ENCODE measurements at regions not wholly inside any gene's neighbourhood (a gene's known extent, or its start where the extent isn't known, plus 50 kb on each side); places are given as distances from the start of the nearest gene placed in this dataset.

DNA sequence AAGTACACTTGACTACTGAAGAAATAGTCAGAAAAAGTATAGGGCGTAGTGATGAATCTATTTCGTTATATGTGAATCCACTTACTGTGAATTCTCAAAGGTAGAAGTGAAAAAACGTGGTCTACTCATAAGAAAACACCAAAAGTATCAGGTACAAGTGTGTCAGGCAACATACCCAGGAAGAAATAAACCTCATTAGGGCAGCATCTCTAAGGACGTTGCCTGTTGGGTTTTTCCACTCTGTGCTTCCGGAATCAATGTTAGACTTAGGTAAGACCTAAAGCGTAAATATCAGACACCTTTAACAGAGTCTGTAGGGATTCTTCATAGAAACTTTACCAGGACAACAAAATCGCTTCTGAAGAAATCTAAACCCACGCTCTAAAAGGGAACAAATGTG, 607.2 kb upstream of the EPHA7 start:
- Histone ChIP-seq H3K9me3 (ENCODE audit: low read length) (peaks cover 33% of the 10 kb centered on the region), H3K79me2 (ENCODE audit: low read length) (no peaks in the 10 kb centered on the region), H4K20me1 (ENCODE audit: insufficient read depth, low read depth, low read length) (no peaks in the 10 kb centered on the region), H3K36me3 (ENCODE audit: insufficient read depth, low read length) (no peaks in the 10 kb centered on the region), H2AFZ (ENCODE audit: low read length) (no peak overlapping the region), H3K4me2 (ENCODE audit: low read depth, low read length, poor library complexity, severe bottlenecking) (no peak overlapping the region), H3K9me2 (replicated peaks; ENCODE audit: insufficient read depth, low read length) (no peaks in the 10 kb centered on the region), H3K4me1 (ENCODE audit: low read length) (no peaks in the 10 kb centered on the region), H3K27ac (ENCODE audit: low read length) (no peak overlapping the region), H3K4me3 (ENCODE audit: low read length) (no peak overlapping the region), H3K27me3 (ENCODE audit: low read length) (no peaks in the 10 kb centered on the region), H3K9ac (ENCODE audit: low read length) (no peak overlapping the region)
- no peak for DNase-seq

DNA sequence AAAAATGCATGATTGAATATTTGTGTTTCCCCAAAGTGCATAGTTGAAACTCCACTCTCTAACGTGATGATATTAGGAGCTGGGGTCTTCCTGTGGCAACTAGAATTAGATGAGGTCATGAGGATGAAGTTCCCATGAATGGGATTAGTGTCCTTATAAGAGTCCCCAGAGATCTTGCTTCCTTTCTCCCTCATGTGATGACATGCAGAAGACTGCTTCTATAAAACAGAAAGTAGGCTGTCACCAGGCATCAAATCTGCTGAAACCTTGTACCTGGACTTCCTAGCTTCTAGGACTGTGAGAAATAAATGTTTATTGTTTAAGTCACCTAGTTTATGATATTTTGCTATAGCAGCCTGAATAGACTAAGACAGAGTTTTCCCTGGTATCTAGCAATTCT, 586.5 kb upstream of the EPHA7 start:
- H2AFZ ChIP-seq (ENCODE audit: low read length), result no peak overlapping the region
- DNase-seq, result no peak
- H3K79me2 ChIP-seq (ENCODE audit: low read length), result no peaks in the 10 kb centered on the region
- H4K20me1 ChIP-seq (ENCODE audit: insufficient read depth, low read depth, low read length), result no peaks in the 10 kb centered on the region
- no peaks in the 10 kb centered on the region for H3K4me1 ChIP-seq (ENCODE audit: low read length)
- H3K36me3 ChIP-seq (ENCODE audit: insufficient read depth, low read length), result no peaks in the 10 kb centered on the region
- H3K4me2 ChIP-seq (ENCODE audit: low read depth, low read length, poor library complexity, severe bottlenecking), result no peak overlapping the region
- no peaks in the 10 kb centered on the region for H3K27me3 ChIP-seq (ENCODE audit: low read length)
- no peak overlapping the region for H3K27ac ChIP-seq (ENCODE audit: low read length)
- H3K9me2 ChIP-seq (replicated peaks; ENCODE audit: insufficient read depth, low read length), result no peaks in the 10 kb centered on the region
- peaks cover 28% of the 10 kb centered on the region for H3K9me3 ChIP-seq (ENCODE audit: low read length)
- no peak overlapping the region for H3K9ac ChIP-seq (ENCODE audit: low read length)
- H3K4me3 ChIP-seq (ENCODE audit: low read length), result no peak overlapping the region

DNA sequence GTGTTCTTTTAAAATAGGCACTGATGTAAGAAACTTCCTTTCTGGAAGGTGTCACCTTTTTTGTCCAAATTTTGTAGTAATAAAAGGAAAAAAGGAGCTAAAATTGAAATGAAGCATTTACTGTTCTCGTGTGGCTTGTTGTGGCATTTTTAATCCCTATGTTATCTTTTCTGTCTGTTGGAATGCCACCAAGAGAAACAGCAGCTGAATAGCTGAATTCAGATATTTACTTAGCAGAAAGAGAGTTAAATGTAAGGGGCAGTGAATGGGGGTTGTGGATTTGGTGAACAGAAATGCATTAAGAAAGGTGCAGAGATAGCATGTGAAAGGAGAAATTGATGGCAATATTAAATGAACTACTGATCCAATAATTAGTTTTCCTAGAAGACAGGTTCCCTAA, 573.6 kb upstream of the EPHA7 start:
- no peaks in the 10 kb centered on the region for H3K36me3 ChIP-seq (ENCODE audit: insufficient read depth, low read length)
- no peaks in the 10 kb centered on the region for H3K79me2 ChIP-seq (ENCODE audit: low read length)
- H3K4me3 ChIP-seq (ENCODE audit: low read length), result no peak overlapping the region
- no peaks in the 10 kb centered on the region for H3K9me2 ChIP-seq (replicated peaks; ENCODE audit: insufficient read depth, low read length)
- no peak overlapping the region for H3K9ac ChIP-seq (ENCODE audit: low read length)
- H3K27me3 ChIP-seq (ENCODE audit: low read length), result no peaks in the 10 kb centered on the region
- H3K9me3 ChIP-seq (ENCODE audit: low read length), result peaks cover 21% of the 10 kb centered on the region
- no peaks in the 10 kb centered on the region for H4K20me1 ChIP-seq (ENCODE audit: insufficient read depth, low read depth, low read length)
- no peak overlapping the region for H2AFZ ChIP-seq (ENCODE audit: low read length)
- H3K4me2 ChIP-seq (ENCODE audit: low read depth, low read length, poor library complexity, severe bottlenecking), result no peak overlapping the region
- no peak overlapping the region for H3K27ac ChIP-seq (ENCODE audit: low read length)
- no peaks in the 10 kb centered on the region for H3K4me1 ChIP-seq (ENCODE audit: low read length)
- DNase-seq, result no peak

DNA sequence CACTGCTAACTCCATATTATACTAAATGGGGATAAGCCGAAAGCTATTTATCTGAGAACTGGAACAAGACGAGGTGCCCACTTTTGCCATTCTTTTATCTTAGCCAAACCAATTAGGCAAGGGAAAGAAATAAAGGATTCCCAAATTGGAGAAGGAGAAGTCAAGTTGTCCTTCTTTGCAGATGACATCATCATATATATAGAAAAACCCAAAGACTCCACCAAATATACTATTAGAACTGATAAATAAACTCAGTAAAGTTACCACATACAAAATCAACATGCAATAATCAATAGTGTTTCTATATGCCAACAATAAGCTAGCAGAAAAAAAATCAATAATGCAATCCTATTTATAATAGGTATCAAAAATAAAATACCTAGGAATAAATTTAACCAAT, 570.3 kb upstream of the EPHA7 start:
- H3K27ac ChIP-seq (ENCODE audit: low read length), result no peak overlapping the region
- no peak overlapping the region for H2AFZ ChIP-seq (ENCODE audit: low read length)
- no peak overlapping the region for H3K9ac ChIP-seq (ENCODE audit: low read length)
- no peaks in the 10 kb centered on the region for H3K9me2 ChIP-seq (replicated peaks; ENCODE audit: insufficient read depth, low read length)
- H3K4me3 ChIP-seq (ENCODE audit: low read length), result no peak overlapping the region
- no peaks in the 10 kb centered on the region for H3K79me2 ChIP-seq (ENCODE audit: low read length)
- H3K4me2 ChIP-seq (ENCODE audit: low read depth, low read length, poor library complexity, severe bottlenecking), result no peak overlapping the region
- H3K4me1 ChIP-seq (ENCODE audit: low read length), result no peaks in the 10 kb centered on the region
- DNase-seq, result no peak
- H3K36me3 ChIP-seq (ENCODE audit: insufficient read depth, low read length), result no peaks in the 10 kb centered on the region
- no peaks in the 10 kb centered on the region for H4K20me1 ChIP-seq (ENCODE audit: insufficient read depth, low read depth, low read length)
- no peaks in the 10 kb centered on the region for H3K27me3 ChIP-seq (ENCODE audit: low read length)
- peaks cover 36% of the 10 kb centered on the region for H3K9me3 ChIP-seq (ENCODE audit: low read length)

DNA sequence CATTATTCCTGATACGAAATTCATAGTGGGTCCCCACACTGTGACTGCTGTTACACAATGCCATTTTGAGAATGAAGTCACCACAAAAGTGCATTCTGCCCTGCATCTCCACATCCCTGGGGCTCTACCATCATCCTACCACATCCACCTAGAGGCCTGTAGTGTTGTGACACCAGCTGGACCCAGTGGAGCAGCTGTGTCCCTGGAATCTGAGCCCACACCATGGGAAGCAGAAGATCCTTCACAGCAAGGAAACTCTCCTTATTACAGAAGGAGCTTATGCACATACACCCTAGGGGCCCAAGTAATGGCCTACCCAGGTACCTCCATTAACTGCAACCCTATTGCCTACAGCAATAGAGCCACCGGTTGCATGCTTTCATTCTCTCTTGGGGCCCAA, 566.6 kb upstream of the EPHA7 start:
- no peak for DNase-seq
- Histone ChIP-seq H3K79me2 (ENCODE audit: low read length) (no peaks in the 10 kb centered on the region), H3K9ac (ENCODE audit: low read length) (no peak overlapping the region), H3K4me3 (ENCODE audit: low read length) (no peak overlapping the region), H4K20me1 (ENCODE audit: insufficient read depth, low read depth, low read length) (no peaks in the 10 kb centered on the region), H3K27ac (ENCODE audit: low read length) (no peak overlapping the region), H3K4me1 (ENCODE audit: low read length) (no peaks in the 10 kb centered on the region), H3K9me3 (ENCODE audit: low read length) (peaks cover 34% of the 10 kb centered on the region), H3K9me2 (replicated peaks; ENCODE audit: insufficient read depth, low read length) (no peaks in the 10 kb centered on the region; the same call in 1 of the 2 replicates), H3K4me2 (ENCODE audit: low read depth, low read length, poor library complexity, severe bottlenecking) (no peak overlapping the region), H2AFZ (ENCODE audit: low read length) (no peak overlapping the region), H3K27me3 (ENCODE audit: low read length) (no peaks in the 10 kb centered on the region), H3K36me3 (ENCODE audit: insufficient read depth, low read length) (no peaks in the 10 kb centered on the region)

DNA sequence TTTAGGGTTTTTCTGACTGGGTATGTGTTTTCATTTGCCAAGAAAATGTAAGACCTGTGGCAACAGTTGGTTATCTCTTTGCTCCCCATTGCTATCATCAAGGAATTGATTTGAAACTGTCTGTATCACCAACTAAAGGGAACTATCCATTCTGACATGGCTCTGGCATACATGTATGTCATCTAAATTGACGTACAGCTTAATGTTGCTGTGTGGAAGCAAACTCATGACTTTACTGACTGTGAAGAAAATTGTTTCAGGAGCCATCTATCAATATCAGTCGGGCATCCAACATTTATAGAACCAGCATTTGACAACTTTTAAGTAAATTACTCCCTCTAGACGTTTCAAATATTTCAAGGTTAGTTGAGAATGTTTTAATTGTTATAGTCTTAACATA, 555.8 kb upstream of the EPHA7 start:
- Histone ChIP-seq H3K36me3 (ENCODE audit: insufficient read depth, low read length) (no peaks in the 10 kb centered on the region), H3K4me1 (ENCODE audit: low read length) (no peaks in the 10 kb centered on the region), H3K27me3 (ENCODE audit: low read length) (no peaks in the 10 kb centered on the region), H2AFZ (ENCODE audit: low read length) (no peak overlapping the region), H3K4me2 (ENCODE audit: low read depth, low read length, poor library complexity, severe bottlenecking) (no peak overlapping the region), H3K27ac (ENCODE audit: low read length) (no peak overlapping the region), H3K79me2 (ENCODE audit: low read length) (no peaks in the 10 kb centered on the region), H4K20me1 (ENCODE audit: insufficient read depth, low read depth, low read length) (no peaks in the 10 kb centered on the region), H3K9me2 (replicated peaks; ENCODE audit: insufficient read depth, low read length) (no peaks in the 10 kb centered on the region), H3K4me3 (ENCODE audit: low read length) (no peak overlapping the region), H3K9me3 (ENCODE audit: low read length) (peaks cover 16% of the 10 kb centered on the region), H3K9ac (ENCODE audit: low read length) (no peak overlapping the region)
- no peak for DNase-seq

DNA sequence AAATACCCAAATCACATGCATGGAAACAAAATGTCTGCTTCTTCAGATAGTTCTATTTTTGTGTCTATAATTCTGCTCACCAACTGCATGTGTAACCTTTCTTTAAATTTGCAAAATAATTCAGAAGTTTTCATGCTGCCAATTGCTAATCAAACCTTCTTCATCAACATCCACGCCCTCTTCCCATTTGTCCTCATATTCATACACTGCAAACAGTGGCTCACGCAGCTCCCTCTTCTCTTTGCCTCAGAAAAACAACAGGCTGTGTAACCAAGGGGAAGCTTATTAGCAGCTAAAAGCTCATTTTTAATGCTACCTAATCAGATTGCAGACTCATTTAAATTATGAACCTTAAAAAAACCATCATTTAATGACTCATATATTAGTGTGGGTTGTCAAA, 555.0 kb upstream of the EPHA7 start:
- no peaks in the 10 kb centered on the region for H3K4me1 ChIP-seq (ENCODE audit: low read length)
- H3K9me3 ChIP-seq (ENCODE audit: low read length), result peaks cover 12% of the 10 kb centered on the region
- H2AFZ ChIP-seq (ENCODE audit: low read length), result no peak overlapping the region
- no peaks in the 10 kb centered on the region for H3K36me3 ChIP-seq (ENCODE audit: insufficient read depth, low read length)
- no peaks in the 10 kb centered on the region for H3K79me2 ChIP-seq (ENCODE audit: low read length)
- no peak overlapping the region for H3K4me2 ChIP-seq (ENCODE audit: low read depth, low read length, poor library complexity, severe bottlenecking)
- no peak overlapping the region for H3K27ac ChIP-seq (ENCODE audit: low read length)
- DNase-seq, result no peak
- H3K4me3 ChIP-seq (ENCODE audit: low read length), result no peak overlapping the region
- no peak overlapping the region for H3K9ac ChIP-seq (ENCODE audit: low read length)
- no peaks in the 10 kb centered on the region for H3K9me2 ChIP-seq (replicated peaks; ENCODE audit: insufficient read depth, low read length)
- H3K27me3 ChIP-seq (ENCODE audit: low read length), result no peaks in the 10 kb centered on the region
- H4K20me1 ChIP-seq (ENCODE audit: insufficient read depth, low read depth, low read length), result no peaks in the 10 kb centered on the region

DNA sequence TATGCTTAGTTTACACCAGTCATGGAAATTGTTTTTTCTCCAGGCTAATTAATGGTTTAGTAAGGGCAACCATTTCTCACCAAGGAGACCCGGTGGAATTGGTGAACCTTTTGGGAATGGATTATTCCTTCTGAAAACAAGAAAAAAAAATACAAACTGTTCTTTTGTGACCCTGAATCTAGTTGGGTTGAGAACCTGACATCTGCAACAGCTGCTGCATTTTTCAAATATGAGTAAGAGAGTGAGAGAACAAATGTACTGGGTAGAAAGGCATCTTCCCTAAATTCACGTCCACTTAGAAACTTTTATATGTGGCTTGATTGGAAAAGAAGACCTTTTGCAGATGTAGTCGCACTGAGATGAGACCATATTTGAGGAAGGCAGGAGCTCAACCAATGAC, 553.4 kb upstream of the EPHA7 start:
- Histone ChIP-seq H2AFZ (ENCODE audit: low read length) (no peak overlapping the region), H3K4me3 (ENCODE audit: low read length) (no peak overlapping the region), H3K9me3 (ENCODE audit: low read length) (peaks cover 9% of the 10 kb centered on the region), H4K20me1 (ENCODE audit: insufficient read depth, low read depth, low read length) (no peaks in the 10 kb centered on the region), H3K27me3 (ENCODE audit: low read length) (no peaks in the 10 kb centered on the region), H3K36me3 (ENCODE audit: insufficient read depth, low read length) (no peaks in the 10 kb centered on the region), H3K27ac (ENCODE audit: low read length) (no peak overlapping the region), H3K9ac (ENCODE audit: low read length) (no peak overlapping the region), H3K79me2 (ENCODE audit: low read length) (no peaks in the 10 kb centered on the region), H3K4me2 (ENCODE audit: low read depth, low read length, poor library complexity, severe bottlenecking) (no peak overlapping the region), H3K4me1 (ENCODE audit: low read length) (no peaks in the 10 kb centered on the region), H3K9me2 (replicated peaks; ENCODE audit: insufficient read depth, low read length) (no peaks in the 10 kb centered on the region)
- DNase-seq, result no peak

DNA sequence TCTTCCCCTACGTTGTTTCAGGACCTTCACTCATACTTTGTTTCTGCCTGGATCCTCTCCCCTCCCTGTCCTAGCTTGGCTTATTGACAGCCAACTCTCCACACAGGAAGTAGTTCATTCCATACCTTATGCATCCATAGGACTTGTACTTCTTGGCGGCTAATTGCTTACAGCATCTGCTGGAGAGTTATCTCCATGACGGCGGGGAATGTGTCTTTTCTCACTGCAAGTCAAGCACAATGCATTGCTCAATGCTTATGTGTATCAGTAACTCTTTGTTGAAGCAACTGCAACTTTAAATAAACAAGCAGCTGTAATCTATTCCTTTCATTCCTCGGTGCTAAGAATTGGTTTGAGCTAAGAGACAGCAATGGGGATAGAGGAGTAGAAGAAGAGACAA, 551.3 kb upstream of the EPHA7 start:
- Histone ChIP-seq H3K9ac (ENCODE audit: low read length) (no peak overlapping the region), H3K27ac (ENCODE audit: low read length) (no peak overlapping the region), H3K79me2 (ENCODE audit: low read length) (no peaks in the 10 kb centered on the region), H2AFZ (ENCODE audit: low read length) (no peak overlapping the region), H4K20me1 (ENCODE audit: insufficient read depth, low read depth, low read length) (no peaks in the 10 kb centered on the region), H3K27me3 (ENCODE audit: low read length) (no peaks in the 10 kb centered on the region), H3K9me2 (replicated peaks; ENCODE audit: insufficient read depth, low read length) (no peaks in the 10 kb centered on the region), H3K4me1 (ENCODE audit: low read length) (no peaks in the 10 kb centered on the region), H3K36me3 (ENCODE audit: insufficient read depth, low read length) (no peaks in the 10 kb centered on the region), H3K9me3 (ENCODE audit: low read length) (peaks cover 4% of the 10 kb centered on the region), H3K4me3 (ENCODE audit: low read length) (no peak overlapping the region), H3K4me2 (ENCODE audit: low read depth, low read length, poor library complexity, severe bottlenecking) (no peak overlapping the region)
- DNase-seq, result no peak

All from Karpas-422 (cell line).